AG20443 (cell line): ENCODE measurements at regions not wholly inside any gene's neighbourhood (a gene's known extent, or its start where the extent isn't known, plus 50 kb on each side); places are given as distances from the start of the nearest gene placed in this dataset.

Experiments
- DNase-seq: peaks from one replicate; pipeline ENCODE4 v3.0.0; 2012; ENCODE audit warnings: low spot score, mixed read lengths

DNA sequence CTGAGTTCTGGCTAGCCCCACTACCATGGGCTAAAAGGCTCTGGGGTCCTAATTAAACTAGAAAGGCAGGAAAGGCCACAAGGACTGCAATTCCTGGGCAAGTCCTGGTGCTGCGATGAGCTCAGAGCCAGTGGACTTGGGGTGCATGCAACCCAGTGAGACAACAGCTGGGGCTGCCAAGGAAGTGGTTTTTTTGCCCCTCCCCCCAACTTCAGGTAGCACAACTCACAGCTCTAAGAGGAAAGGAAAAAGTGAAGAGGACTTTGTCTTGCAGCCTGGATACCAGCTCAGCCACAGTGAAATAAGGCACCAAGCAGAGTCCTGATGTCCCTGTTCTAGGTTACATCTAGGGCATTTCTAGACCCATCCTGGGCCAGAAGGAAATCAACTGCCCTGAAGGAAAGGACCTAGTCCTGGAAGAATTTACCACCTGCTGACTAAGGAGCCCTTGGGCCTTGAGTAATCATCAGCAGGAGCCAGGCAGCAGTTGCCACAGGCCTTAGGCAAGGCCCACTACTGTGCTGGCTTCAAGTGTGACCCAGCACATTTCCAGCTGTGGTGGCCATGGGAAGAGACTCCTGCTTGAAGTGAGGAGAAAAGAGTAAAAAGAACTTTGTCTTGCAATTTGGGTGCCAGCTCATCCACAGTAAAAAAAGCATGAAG is 358.4 kb downstream of the BTBD3 start:
- DNase-seq: no peak

DNA sequence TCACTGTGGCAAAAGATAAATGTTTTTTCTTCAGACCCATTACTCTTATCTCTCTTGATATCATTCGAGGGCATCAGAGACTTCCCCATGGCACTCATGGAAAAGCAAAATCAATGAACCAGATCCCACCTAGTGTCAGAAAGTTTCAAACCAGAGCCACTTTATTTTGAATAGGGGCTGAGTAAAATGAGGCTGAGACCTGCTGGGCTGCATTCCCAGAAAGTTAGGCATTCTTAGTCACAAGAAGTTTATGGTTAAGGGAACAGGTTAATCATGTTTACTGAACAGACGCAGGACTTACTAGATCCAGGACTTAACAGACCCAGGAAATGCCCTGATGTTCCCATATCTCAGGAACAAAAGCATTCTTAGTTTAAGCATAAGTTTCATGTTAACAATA is 369.9 kb downstream of the BTBD3 start:
- DNase-seq: no peak

DNA sequence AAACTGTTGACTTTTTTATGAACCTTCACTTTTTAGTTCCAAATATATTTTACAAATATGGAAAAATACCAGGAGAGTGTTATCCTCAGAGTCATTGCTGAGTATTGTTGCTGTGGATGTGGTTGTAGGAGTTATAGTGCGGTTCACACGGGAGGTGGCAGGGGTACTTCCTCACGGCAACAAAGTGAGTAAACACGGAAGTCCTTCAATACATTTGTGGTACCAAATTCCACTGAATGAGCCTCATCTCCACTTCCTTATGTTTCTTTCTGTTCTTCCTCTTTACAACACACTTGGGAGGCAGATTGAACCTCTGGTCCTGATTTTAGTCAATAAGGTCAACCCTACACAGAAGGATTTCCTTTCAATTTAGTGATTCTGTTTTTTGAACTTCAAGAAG is 371.8 kb downstream of the BTBD3 start:
- no peak for DNase-seq

DNA sequence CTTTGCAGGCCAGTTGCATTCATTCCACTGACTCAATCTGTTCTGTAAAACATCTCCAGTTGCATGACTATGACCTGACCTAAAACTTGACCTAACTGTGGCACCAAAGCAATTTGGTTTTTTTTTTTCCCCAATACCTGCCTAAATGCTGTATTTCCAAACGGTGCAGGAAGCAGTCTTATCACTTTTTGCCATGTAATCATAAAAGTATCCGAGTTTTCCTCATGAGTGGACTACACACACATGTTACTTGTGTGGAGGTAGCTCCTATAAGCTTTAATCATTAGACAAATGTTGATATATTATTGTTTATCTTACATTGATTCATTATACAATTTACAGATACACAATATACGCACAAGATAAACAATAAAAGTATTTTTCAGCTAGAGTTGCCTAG is 373.7 kb downstream of the BTBD3 start:
- no peak for DNase-seq

DNA sequence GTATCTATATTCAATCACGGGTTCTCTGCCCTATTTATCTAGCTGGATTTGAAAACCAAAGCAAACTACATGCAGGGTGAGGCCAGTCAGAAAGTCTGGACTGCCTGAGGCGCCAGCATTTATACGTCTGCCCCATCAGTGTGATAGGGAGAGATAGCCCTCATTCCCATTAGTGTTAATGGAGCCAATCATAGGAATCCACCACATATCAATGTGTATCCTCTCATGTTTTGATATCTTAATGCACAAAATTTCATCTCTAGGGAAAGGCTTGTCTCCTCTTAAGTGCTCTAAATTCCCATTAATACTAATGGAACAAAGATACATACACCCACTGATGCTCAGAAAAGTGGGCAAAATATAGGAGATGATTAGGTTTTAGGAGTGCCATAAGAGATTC is 376.2 kb downstream of the BTBD3 start:
- no peak for DNase-seq

DNA sequence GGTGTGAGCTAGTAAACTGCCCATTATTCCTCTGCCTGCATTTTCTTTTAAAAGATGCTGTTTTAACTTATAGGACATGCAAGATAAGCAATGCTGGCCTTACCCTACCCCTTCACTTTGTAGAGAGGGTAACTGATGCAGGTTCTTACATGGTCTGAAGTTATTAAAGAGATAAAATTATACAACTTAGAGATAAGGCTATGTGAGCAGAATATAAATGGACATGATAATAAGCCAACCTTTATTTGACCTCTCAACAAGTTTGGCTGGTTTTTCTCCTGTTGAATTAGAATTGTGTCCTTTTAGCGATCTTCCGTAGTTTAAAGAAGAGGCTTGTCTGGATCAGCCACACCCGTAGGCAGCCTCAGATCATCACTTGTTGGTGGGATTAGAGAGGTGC is 377.0 kb downstream of the BTBD3 start:
- no peak for DNase-seq

DNA sequence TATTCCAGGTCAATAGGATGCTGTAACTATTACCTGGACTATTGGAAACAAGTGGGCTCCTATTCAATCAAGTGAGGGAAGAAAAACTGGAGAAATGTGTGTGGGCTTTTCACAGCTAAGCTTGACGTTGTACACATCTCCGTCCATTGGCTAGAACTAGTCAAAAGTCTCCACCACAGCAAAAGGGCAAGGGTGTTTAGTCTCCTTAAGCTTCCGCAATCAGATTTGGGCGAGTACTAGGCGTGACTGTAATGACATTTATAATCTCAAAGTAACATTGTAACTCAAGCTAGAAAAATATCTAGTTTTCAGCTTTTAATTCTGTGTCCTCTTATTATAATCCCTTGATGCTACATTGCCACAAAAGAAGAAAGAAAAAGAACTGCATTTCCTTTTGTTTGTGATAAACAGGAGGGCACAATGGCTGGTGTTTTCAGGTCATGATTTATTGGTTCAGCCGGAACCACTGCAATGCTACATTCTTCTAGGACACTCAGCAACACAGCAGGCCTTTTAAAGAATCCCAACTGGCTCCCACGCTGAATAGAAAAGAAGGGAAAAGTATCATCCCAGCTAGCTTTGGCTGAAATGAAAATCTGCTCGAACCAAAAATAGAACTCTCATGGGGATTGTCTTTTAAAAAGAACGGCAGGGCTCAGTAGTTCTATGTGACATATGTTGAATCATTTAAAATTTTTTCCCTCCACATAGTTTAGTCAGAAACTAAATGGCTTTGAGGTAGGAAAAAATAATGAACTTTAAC is 387.7 kb downstream of the BTBD3 start:
- DNase-seq: no peak

DNA sequence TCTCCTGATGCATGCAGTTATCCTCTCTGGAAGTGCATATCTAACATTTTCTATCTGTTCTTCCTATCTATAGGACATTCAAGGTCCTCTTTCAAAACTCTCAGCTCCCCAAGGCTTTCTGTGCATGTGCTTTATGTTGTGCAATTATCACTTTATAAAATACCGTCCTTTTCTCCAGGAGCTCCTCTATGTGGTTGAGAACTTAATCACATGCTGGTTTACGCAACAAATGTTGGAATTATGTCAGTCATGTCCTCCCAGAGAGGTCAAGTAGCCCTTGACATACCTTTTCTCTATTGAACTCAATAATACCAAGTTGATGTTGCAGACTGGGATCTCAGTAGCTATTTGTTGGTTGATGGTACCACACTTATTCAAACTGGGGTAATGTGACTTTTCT is 388.4 kb downstream of the BTBD3 start:
- DNase-seq: no peak

DNA sequence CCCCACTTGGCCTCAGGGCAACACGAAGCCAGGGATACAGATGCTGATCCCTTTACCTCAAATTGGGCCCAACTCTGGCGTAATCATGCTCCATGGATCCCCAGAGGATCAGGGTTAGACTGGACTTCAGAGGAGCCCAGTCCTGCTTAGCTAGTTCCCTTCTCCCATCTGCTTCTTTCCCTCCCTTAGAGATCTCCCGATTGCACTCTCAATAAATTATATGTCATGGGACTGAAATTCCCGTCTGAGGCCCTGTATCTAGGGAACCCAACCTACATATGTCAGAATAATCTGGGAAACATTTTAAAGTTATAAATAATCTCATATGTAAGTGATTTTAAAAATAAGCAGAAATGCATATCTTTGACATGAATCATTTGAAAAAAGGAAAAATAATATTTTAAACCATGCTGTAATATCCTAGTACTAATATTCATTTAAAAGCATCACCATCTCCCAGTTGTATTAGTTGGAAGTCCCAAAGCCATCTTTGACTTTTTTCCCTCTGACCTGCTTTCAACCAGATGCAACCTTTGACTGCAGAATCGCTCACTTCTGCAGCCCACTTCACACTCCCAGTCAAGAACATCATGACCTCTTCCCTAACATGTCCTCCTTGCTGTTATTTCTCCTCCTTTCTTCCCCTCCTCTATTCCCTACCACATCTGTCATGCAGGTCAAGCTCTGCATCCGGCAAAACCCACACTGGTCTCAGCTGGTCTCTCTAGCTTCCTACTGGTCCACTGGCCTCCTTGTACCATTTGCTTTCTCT is 393.6 kb downstream of the BTBD3 start:
- DNase-seq: no peak

DNA sequence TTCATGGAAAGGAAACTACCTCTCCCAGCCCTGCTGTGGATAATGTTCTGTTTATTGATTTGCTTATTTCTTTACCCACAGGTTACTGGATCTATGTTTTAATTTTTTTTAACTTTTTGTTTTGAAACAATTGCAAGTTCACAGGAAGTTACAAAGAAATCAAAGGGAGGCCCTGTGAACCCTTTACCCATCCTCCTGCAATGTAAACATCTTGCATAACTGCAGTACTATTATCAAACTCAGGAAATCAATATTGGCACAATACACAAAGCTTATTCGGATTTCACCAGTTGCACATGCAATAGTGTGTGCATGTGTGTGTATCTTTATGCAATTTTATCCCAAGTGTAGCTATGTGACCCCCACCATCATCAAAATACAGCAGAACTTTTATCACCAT is 398.0 kb downstream of the BTBD3 start:
- DNase-seq: no peak

DNA sequence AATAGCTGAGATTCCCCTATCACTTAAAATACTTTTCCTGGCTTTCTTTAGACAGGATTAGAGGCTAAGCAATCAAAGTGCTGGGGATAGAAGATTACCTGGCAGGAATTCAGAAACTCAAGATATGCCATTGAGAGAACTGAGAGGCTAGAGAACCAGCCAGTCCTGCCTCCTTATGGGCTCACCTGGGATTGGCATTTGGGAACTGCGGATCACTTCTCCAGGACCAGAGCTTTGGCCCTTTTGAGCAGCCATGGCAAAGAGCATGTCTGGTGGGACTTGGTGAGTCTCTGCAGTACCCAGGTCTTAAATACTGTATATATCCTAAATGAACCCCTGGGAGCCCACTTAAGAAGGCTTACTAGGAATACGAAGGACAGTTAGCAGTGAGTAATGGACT is 399.1 kb downstream of the BTBD3 start:
- DNase-seq: no peak

DNA sequence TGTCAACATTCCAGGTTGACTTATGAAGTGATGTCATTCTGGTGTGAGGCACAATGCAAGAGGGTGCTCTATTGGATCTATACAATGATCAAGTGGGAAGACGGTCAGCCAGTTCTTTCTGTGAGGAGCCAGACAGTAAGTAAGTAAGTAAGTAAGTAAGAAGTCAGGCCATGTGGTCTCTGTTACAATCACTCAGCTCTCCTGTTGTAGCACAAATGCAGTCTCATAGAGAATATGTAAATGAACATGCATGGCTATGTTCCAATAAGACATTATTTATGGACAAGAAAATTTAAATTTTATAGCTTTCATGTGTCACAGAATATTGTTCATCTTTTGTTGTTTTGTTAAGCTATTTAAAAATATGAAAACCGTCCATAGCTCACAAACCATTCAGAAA is 399.7 kb downstream of the BTBD3 start:
- DNase-seq: no peak

DNA sequence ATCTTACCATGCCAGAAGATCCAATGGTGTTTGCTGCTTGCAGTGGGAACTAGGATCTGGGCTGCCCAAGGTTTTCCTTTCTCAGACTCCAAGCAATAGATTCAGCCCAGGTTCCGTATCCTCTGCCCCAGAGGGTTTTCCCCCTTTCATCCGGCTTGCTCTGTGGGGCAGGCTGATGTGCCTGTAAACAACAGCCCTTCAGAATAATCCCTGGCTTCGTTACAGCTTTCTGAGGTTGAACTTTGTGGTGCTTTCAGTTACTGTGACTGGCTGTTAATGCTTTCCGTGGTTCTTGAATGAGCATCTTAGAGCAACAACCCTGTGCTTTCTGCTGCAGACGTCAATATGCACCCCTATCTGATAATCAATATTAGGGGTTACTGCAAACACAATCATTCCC is 400.4 kb downstream of the BTBD3 start:
- no peak for DNase-seq

DNA sequence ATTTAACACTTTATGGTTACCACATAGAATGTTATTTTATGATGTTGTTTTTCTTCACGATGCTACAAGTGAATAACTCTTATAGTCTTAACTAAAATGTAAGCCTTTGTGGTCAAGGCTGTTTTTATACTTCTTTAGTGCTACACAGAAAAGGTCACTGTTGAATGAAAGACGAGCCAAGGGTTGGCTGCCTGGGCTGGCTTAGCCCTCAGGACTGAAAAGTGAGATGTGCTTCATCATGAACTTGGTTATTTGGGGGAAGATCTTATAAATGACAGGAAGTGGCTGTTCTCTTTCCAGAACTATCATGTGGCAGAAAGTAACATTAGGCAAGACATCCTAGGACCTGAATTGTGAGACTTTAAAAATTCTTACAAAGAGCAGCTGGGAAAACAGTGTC is 404.0 kb downstream of the BTBD3 start:
- no peak for DNase-seq

DNA sequence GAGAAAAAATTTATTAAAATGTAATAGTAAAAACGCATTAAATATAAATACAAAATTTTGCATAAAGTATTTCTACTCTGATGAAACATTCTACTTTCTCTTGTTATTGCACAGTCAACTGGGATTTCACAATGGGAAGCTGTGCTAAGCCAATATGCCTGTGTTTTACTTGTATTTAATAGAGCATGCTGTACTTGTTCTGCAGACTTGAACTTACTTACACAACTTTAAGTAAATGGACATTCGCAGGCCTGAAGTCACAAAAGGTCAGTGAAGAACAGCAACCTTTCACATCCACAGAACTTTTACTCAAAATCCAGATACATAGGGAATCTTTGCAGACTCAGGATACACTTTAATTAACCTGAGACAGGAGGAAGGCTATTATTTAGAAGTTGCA is 409.5 kb downstream of the BTBD3 start:
- DNase-seq: no peak

DNA sequence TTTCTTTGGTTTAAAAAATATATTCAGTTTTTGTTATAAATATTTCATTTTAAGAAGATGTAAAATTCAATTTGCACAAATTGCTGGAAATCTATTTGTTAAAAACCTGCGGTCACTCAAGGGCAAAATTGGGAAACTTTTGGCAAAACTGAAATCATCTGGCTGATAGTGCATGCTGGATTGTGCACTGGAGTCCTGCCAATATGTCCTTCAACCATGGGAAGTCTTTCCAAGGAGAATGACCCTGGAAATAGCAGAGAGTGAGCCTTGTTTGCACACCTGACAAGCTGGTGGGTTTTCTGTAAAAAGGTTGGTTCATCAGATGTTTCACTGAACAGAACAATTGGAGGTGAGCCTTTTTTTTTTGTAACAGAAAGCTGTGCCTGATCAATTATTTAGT is 413.5 kb downstream of the BTBD3 start:
- no peak for DNase-seq

DNA sequence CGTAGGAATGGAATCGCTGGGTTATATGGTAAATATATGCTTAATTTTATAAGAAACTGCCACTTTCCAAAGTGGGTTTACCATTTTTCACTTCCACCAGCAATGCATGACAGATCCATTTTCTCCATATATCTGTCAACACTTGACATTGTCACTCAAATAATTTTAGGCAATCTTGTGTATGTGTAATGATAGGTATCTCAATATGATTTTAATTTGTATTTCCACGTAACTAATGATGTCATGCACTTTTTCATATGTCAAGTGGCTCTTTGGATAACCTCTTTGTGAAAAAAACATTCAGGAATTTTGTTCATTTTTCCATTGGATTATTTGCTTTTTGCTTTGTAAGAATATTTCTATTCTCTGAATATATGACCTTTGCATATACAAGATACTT is 419.9 kb downstream of the BTBD3 start:
- no peak for DNase-seq

DNA sequence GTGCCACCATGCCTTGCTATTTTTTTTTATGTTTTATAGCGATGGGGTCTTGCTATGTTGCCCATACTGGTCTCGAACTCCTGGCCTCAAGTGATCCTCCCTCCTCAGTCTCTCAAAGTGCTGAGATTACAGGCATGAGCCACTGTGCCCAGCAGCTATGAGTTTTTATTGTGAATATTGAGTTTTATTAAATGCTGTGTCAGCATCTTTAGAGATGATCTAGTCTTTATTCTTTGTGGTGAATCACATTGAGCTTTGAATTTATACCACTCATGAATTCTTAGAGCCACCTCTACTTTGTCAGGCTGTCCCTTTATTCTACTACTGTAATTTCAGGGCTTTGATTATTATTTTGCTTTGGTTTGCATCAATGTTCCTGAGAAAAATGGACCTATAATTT is 428.3 kb downstream of the BTBD3 start:
- DNase-seq: no peak

DNA sequence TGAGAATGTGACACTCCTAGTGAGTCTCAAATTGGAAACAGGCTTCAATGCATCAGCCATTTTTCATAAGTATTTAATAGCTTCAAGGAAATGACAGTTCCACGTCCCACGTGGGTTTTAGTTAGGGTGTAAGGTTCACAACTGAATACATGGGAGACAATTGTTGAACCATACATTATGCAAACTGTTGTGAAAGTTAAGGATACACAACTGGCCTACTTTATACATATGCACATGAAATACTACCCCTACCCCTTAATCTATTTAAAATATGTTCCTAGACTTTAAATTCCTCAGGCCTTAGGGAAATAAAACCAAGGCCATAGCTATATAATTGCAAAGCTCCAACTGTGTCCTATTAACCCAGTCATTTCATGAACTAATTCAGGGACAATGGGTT is 436.1 kb downstream of the BTBD3 start:
- DNase-seq: no peak

DNA sequence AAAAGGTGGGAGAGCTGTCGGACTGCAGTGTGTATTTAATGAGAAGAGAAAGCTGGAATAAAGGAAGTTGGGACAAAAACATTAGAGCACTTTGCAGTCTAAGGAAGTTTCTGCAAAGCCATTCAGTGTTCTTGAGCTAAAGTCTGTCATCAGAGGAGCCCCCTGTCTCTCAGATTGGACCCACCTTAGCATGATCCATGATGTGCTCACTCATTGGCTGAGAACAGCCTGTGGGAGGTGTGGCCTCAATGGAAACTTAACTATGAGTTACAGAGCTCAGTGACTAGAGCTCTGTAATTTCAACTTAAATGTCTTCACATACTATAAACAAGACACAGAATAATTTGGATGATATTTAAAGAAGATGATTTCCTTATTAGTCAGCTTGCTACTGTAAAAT is 437.0 kb downstream of the BTBD3 start:
- no peak for DNase-seq

DNA sequence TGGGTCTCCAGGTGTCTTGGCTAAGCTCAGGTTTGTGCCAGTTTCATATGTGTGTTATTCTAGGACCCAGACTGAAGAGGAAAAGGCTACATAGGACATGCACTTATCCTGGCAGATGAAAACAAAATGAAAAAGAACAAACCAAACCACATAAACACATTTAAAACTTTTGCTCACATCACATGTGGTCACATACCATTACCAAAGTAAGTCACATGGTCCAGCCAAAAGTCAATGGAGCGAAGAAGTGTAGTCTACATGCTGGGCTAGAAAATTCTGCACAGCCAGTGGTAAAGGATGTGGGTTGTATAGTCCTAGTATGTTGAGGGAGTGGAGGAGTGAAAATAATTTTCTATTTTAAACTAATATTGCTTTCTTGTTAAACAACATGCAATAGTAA is 437.5 kb downstream of the BTBD3 start:
- DNase-seq: no peak

DNA sequence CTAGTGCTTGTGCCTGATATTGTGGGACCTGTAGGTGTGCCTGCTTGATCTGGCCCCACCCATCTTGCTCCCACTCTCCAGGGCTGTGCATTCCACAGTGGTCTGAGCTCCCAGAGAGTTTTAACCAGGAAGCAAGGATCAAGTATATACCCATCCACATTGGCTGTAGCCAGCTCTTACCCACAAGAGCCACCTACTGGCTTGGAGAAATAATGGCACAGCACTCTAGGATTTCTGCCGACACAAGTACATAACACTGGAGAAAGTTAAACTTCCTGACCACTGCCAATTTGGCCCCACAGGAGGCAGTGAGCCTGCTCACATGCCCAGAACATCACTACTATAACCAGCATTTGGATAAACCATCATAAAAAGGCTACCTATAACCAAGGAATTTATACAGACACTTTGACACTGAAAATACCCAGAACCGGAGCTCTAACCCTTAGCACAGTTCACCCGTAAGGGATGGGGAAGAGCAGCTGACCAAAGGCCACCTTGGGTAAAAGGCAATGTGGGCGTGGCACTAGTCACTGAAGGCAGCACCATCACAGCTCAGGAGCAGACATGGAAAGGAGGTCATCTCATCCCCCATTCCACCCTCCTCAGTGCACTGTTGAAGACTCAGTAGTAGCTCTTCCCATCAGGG is 440.4 kb downstream of the BTBD3 start:
- DNase-seq: peak; percentile 4

DNA sequence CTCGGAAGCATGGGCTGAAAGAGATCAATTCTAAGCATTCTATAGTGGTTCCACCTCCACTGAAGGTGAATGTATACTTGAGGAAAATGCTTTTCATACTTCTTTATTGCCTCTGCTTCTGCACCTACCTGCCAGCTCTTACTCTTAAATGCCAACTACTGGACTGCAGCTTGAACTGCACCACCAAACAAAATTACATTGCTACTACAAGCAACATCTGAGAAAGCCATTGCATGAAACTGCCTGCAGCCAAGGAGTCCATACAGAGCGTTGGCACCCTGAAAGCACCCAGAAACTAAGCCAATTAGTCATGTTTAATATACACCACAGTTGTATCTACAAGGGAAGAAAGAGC is 440.9 kb downstream of the BTBD3 start:
- DNase-seq: no peak
